ENCODE measurements at regions not wholly inside any gene's neighbourhood (a gene's known extent, or its start where the extent isn't known, plus 50 kb on each side); places are given as distances from the start of the nearest gene placed in this dataset.
"Not testable (repeated sequence)": the region's sequence is repeated elsewhere in the genome, so short reads cannot be mapped to it uniquely, and the experiment has no call there.

GRCh38 chr4:22607382-22607781 is 85.4 kb upstream of the GBA3 start:
- peaks cover 3% of the 10 kb centered on the region for H3K4me1 Mint-ChIP-seq (ENCODE audit: low read depth, unreplicated experiment)
- peaks cover 2% of the 10 kb centered on the region for H3K27me3 Mint-ChIP-seq (ENCODE audit: unreplicated experiment)
- DNase-seq = peak; percentile 46
- H3K36me3 Mint-ChIP-seq (ENCODE audit: unreplicated experiment) = no peaks in the 10 kb centered on the region
- no peak overlapping the region for H3K27ac Mint-ChIP-seq (ENCODE audit: unreplicated experiment)
- no peak overlapping the region for H3K4me3 Mint-ChIP-seq (ENCODE audit: unreplicated experiment)
- no peak for TF ChIP-seq CTCF (IDR thresholded peaks at IDR 0.05; ENCODE audit: partially characterized antibody, unreplicated experiment)
- H3K9me3 Mint-ChIP-seq (ENCODE audit: unreplicated experiment) = no peaks in the 10 kb centered on the region

GRCh38 chr4:22609951-22610525 is 82.7 kb upstream of the GBA3 start:
- not testable (repeated sequence) for H3K4me1 Mint-ChIP-seq (ENCODE audit: low read depth, unreplicated experiment); H3K27ac Mint-ChIP-seq (ENCODE audit: unreplicated experiment); H3K9me3 Mint-ChIP-seq (ENCODE audit: unreplicated experiment); H3K27me3 Mint-ChIP-seq (ENCODE audit: unreplicated experiment); H3K4me3 Mint-ChIP-seq (ENCODE audit: unreplicated experiment); DNase-seq; H3K36me3 Mint-ChIP-seq (ENCODE audit: unreplicated experiment)

- Mint-ChIP-seq H3K27me3 (ENCODE audit: unreplicated experiment) (peaks cover 3% of the 10 kb centered on the region), H3K36me3 (ENCODE audit: unreplicated experiment) (no peaks in the 10 kb centered on the region), H3K27ac (ENCODE audit: unreplicated experiment) (no peak overlapping the region), H3K9me3 (ENCODE audit: unreplicated experiment) (no peaks in the 10 kb centered on the region), H3K4me1 (ENCODE audit: low read depth, unreplicated experiment) (peaks cover 5% of the 10 kb centered on the region), H3K4me3 (ENCODE audit: unreplicated experiment) (no peak overlapping the region)
- no peak for DNase-seq
- no peak for TF ChIP-seq CTCF (IDR thresholded peaks at IDR 0.05; ENCODE audit: partially characterized antibody, unreplicated experiment)
These were observed 78.6 kb upstream of the GBA3 start for GRCh38 chr4:22614114-22614513.

- Mint-ChIP-seq H3K4me1 (ENCODE audit: low read depth, unreplicated experiment) (peaks cover 10% of the 10 kb centered on the region), H3K27me3 (ENCODE audit: unreplicated experiment) (peaks cover 4% of the 10 kb centered on the region), H3K4me3 (ENCODE audit: unreplicated experiment) (no peak overlapping the region), H3K27ac (ENCODE audit: unreplicated experiment) (no peak overlapping the region), H3K9me3 (ENCODE audit: unreplicated experiment) (no peaks in the 10 kb centered on the region), H3K36me3 (ENCODE audit: unreplicated experiment) (no peaks in the 10 kb centered on the region)
- no peak for DNase-seq
- TF ChIP-seq CTCF (IDR thresholded peaks at IDR 0.05; ENCODE audit: partially characterized antibody, unreplicated experiment) = no peak
These were observed 76.2 kb upstream of the GBA3 start for GRCh38 chr4:22616516-22616915.

GRCh38 chr4:22620144-22620543 is 72.6 kb upstream of the GBA3 start:
- H3K9me3 Mint-ChIP-seq (ENCODE audit: unreplicated experiment); H3K27me3 Mint-ChIP-seq (ENCODE audit: unreplicated experiment); H3K36me3 Mint-ChIP-seq (ENCODE audit: unreplicated experiment); H3K4me3 Mint-ChIP-seq (ENCODE audit: unreplicated experiment); DNase-seq: not testable (repeated sequence)
- H3K27ac Mint-ChIP-seq (ENCODE audit: unreplicated experiment) = peak overlapping the region; percentile 17
- peaks cover 10% of the 10 kb centered on the region for H3K4me1 Mint-ChIP-seq (ENCODE audit: low read depth, unreplicated experiment)

GRCh38 chr4:22621970-22622369 is 70.8 kb upstream of the GBA3 start:
- H3K4me3 Mint-ChIP-seq (ENCODE audit: unreplicated experiment); H3K4me1 Mint-ChIP-seq (ENCODE audit: low read depth, unreplicated experiment); H3K27me3 Mint-ChIP-seq (ENCODE audit: unreplicated experiment); H3K36me3 Mint-ChIP-seq (ENCODE audit: unreplicated experiment); H3K9me3 Mint-ChIP-seq (ENCODE audit: unreplicated experiment); DNase-seq; H3K27ac Mint-ChIP-seq (ENCODE audit: unreplicated experiment): not testable (repeated sequence)

GRCh38 chr4:22624002-22624401 is 68.7 kb upstream of the GBA3 start:
- not testable (repeated sequence) for DNase-seq; H3K27ac Mint-ChIP-seq (ENCODE audit: unreplicated experiment); H3K9me3 Mint-ChIP-seq (ENCODE audit: unreplicated experiment); H3K4me3 Mint-ChIP-seq (ENCODE audit: unreplicated experiment); H3K27me3 Mint-ChIP-seq (ENCODE audit: unreplicated experiment); H3K36me3 Mint-ChIP-seq (ENCODE audit: unreplicated experiment)
- peaks cover 12% of the 10 kb centered on the region for H3K4me1 Mint-ChIP-seq (ENCODE audit: low read depth, unreplicated experiment)
